ENCODE measurements at regions not wholly inside any gene's neighbourhood (a gene's known extent, or its start where the extent isn't known, plus 50 kb on each side); places are given as distances from the start of the nearest gene placed in this dataset.

DNA sequence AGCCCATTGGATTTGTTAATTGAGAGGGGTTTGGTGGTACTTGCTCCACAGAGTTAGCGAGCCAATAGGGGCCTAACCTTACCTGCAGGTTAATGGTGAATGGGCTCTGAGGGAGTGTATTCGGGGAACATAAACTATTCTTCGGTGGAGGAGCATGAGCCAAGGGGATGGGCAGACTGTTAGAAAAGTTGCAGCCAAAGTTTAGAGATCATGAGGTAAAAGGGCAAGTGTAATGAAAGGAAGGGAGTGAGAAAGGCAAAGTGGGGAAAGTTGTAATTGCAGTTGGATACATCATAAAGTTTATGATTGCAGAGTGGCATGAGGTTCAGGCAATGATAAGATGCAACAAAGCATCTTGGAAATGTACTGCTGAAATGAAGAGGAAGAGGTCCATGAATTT, 142.1 kb upstream of the TBX18 start:
- DNase-seq = no peak
- Histone ChIP-seq H3K4me1 (ENCODE audit: low read length) (peaks cover 4% of the 10 kb centered on the region; the same call in 1 of the 2 replicates), H3F3A (ENCODE audit: insufficient read depth, low read length) (no peaks in the 10 kb centered on the region), H3K27me3 (replicated peaks; ENCODE audit: insufficient read depth, low read length) (no peaks in the 10 kb centered on the region), H3K4me2 (ENCODE audit: low read depth, low read length) (no peak overlapping the region), H3K4me3 (ENCODE audit: low read length) (no peak overlapping the region), H3K79me2 (ENCODE audit: low read length) (no peaks in the 10 kb centered on the region), H4K20me1 (ENCODE audit: insufficient read depth, low read length) (no peaks in the 10 kb centered on the region), H2AFZ (ENCODE audit: low read length) (no peak overlapping the region), H3K9ac (ENCODE audit: low read length) (no peak overlapping the region), H3K36me3 (replicated peaks; ENCODE audit: insufficient read depth, low read length) (no peaks in the 10 kb centered on the region), H3K27ac (ENCODE audit: low read length) (no peak overlapping the region), H3K9me2 (replicated peaks; ENCODE audit: insufficient read depth, low read length) (no peaks in the 10 kb centered on the region), H3K9me3 (replicated peaks; ENCODE audit: insufficient read depth, low read length) (no peaks in the 10 kb centered on the region)
- TF ChIP-seq EZH2phosphoT487 (IDR thresholded peaks at IDR 0.05; ENCODE audit: low read length) (no peak), EZH2 (optimal IDR thresholded peaks at IDR 0.05; ENCODE audit: low read depth, low read length) (no peak)
- TF ChIP-seq, protein P1, sequence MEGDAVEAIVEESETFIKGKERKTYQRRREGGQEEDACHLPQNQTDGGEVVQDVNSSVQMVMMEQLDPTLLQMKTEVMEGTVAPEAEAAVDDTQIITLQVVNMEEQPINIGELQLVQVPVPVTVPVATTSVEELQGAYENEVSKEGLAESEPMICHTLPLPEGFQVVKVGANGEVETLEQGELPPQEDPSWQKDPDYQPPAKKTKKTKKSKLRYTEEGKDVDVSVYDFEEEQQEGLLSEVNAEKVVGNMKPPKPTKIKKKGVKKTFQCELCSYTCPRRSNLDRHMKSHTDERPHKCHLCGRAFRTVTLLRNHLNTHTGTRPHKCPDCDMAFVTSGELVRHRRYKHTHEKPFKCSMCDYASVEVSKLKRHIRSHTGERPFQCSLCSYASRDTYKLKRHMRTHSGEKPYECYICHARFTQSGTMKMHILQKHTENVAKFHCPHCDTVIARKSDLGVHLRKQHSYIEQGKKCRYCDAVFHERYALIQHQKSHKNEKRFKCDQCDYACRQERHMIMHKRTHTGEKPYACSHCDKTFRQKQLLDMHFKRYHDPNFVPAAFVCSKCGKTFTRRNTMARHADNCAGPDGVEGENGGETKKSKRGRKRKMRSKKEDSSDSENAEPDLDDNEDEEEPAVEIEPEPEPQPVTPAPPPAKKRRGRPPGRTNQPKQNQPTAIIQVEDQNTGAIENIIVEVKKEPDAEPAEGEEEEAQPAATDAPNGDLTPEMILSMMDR (IDR thresholded peaks at IDR 0.05; ENCODE audit: low read length) = no peak

DNA sequence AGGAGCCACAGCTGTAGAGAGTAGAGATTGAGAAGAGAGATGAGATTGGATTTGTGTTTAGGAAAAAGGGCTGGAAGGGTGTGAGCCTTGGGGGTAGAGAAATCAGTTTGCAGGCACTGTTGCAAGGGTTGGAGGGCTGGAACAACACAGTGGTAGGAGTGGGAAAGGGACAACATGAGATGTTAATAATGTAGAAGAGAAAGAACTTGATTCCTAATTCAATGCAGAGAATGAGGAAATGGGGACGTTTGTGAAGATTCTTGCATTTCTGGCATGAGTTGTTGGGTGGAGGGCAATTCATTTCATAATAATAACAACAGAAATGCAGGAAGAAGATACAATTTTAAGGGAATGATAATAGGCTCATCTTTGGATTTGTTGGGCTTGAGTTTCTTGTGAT, 141.4 kb upstream of the TBX18 start:
- Histone ChIP-seq H3K27ac (ENCODE audit: low read length) (no peak overlapping the region), H3K9me2 (replicated peaks; ENCODE audit: insufficient read depth, low read length) (no peaks in the 10 kb centered on the region), H2AFZ (ENCODE audit: low read length) (no peak overlapping the region), H3K4me2 (ENCODE audit: low read depth, low read length) (no peak overlapping the region), H3K4me1 (ENCODE audit: low read length) (peaks cover 4% of the 10 kb centered on the region; the same call in 1 of the 2 replicates), H3F3A (ENCODE audit: insufficient read depth, low read length) (no peaks in the 10 kb centered on the region), H3K27me3 (replicated peaks; ENCODE audit: insufficient read depth, low read length) (no peaks in the 10 kb centered on the region), H3K9me3 (replicated peaks; ENCODE audit: insufficient read depth, low read length) (no peaks in the 10 kb centered on the region), H4K20me1 (ENCODE audit: insufficient read depth, low read length) (no peaks in the 10 kb centered on the region), H3K36me3 (replicated peaks; ENCODE audit: insufficient read depth, low read length) (no peaks in the 10 kb centered on the region), H3K9ac (ENCODE audit: low read length) (no peak overlapping the region), H3K4me3 (ENCODE audit: low read length) (no peak overlapping the region), H3K79me2 (ENCODE audit: low read length) (no peaks in the 10 kb centered on the region)
- no peak for TF ChIP-seq EZH2 (optimal IDR thresholded peaks at IDR 0.05; ENCODE audit: low read depth, low read length)
- TF ChIP-seq, protein P1 (IDR thresholded peaks at IDR 0.05; ENCODE audit: low read length) = no peak
- no peak for TF ChIP-seq EZH2phosphoT487 (IDR thresholded peaks at IDR 0.05; ENCODE audit: low read length)
- DNase-seq = no peak

DNA sequence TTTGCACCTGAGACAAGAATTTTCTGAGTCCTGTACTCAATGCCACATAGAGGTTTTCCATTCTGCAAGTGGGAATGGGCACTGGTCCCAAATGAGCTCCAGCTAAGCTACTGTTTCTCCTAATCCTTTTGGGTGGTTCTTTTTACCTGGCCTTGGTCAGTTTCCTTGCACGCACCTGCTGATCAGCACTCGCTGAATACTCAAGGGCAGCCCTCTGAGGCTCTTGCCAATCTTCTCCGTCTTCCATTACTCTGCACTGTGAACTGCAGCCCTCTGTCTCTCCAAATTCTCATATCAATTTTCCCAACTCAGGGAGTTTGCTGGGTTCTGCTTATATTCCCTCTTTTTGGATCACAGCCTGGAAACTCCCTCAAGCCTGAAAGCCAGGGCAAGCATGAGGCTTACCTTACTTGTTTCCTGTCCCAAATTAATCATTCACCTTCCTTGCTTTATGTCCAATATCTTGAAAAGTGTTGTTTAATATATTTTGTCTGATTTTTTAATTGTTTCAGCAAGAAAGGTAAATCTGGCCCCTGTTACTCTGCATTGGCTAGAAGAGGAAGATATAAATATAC, 138.0 kb upstream of the TBX18 start:
- Histone ChIP-seq H3K27ac (ENCODE audit: low read length) (no peak overlapping the region), H3K27me3 (replicated peaks; ENCODE audit: insufficient read depth, low read length) (no peaks in the 10 kb centered on the region), H3K9me3 (replicated peaks; ENCODE audit: insufficient read depth, low read length) (no peaks in the 10 kb centered on the region), H3K79me2 (ENCODE audit: low read length) (no peaks in the 10 kb centered on the region), H3K4me1 (ENCODE audit: low read length) (no peaks in the 10 kb centered on the region), H3K4me2 (ENCODE audit: low read depth, low read length) (no peak overlapping the region), H2AFZ (ENCODE audit: low read length) (no peak overlapping the region), H3K36me3 (replicated peaks; ENCODE audit: insufficient read depth, low read length) (no peaks in the 10 kb centered on the region), H3K9ac (ENCODE audit: low read length) (no peak overlapping the region), H3K9me2 (replicated peaks; ENCODE audit: insufficient read depth, low read length) (no peaks in the 10 kb centered on the region), H3F3A (ENCODE audit: insufficient read depth, low read length) (no peaks in the 10 kb centered on the region), H4K20me1 (ENCODE audit: insufficient read depth, low read length) (no peaks in the 10 kb centered on the region), H3K4me3 (ENCODE audit: low read length) (no peak overlapping the region)
- no peak for DNase-seq
- TF ChIP-seq, protein P1 (IDR thresholded peaks at IDR 0.05; ENCODE audit: low read length) = no peak
- TF ChIP-seq EZH2 (optimal IDR thresholded peaks at IDR 0.05; ENCODE audit: low read depth, low read length) = no peak
- TF ChIP-seq EZH2phosphoT487 (IDR thresholded peaks at IDR 0.05; ENCODE audit: low read length) = no peak
